ENCODE measurements at regions not wholly inside any gene's neighbourhood (a gene's known extent, or its start where the extent isn't known, plus 50 kb on each side); places are given as distances from the start of the nearest gene placed in this dataset.

- DNase-seq (ENCODE audit: extremely low spot score): no peak
- ChIA-PET POLR2A (no interaction called here), CTCF (no interaction called here)
- TF ChIP-seq CTCF (IDR thresholded peaks at IDR 0.05; ENCODE audit: control extremely low read depth, extremely low read depth, low read depth, missing control alignments): no peak
These were observed 2458.3 kb upstream of the PCDH20 start for GRCh38 chr13:63873936-63874335.

- no peak for DNase-seq (ENCODE audit: extremely low spot score)
- TF ChIP-seq CTCF (IDR thresholded peaks at IDR 0.05; ENCODE audit: control extremely low read depth, extremely low read depth, low read depth, missing control alignments): no peak
- ChIA-PET CTCF (no interaction called here), POLR2A (no interaction called here)
These were observed 2448.7 kb upstream of the PCDH20 start for GRCh38 chr13:63864171-63864902.

GRCh38 chr13:63855457-63856118 is 2439.9 kb upstream of the PCDH20 start:
- DNase-seq (ENCODE audit: extremely low spot score): no peak
- TF ChIP-seq CTCF (IDR thresholded peaks at IDR 0.05; ENCODE audit: control extremely low read depth, extremely low read depth, low read depth, missing control alignments): no peak
- ChIA-PET POLR2A (no interaction called here), CTCF (no interaction called here)

GRCh38 chr13:63853816-63854215 is 2438.2 kb upstream of the PCDH20 start:
- ChIA-PET POLR2A (no interaction called here), CTCF (no interaction called here)
- DNase-seq (ENCODE audit: extremely low spot score): no peak
- TF ChIP-seq CTCF (IDR thresholded peaks at IDR 0.05; ENCODE audit: control extremely low read depth, extremely low read depth, low read depth, missing control alignments): no peak

GRCh38 chr13:63851526-63851925 is 2435.9 kb upstream of the PCDH20 start:
- ChIA-PET POLR2A (no interaction called here), CTCF (interaction anchor here (1.1 kb wide), 1 partner anchor 20 kb away, joined by 3 read pairs; no protein-coding TSS in a partner anchor)
- no peak for DNase-seq (ENCODE audit: extremely low spot score)
- no peak for TF ChIP-seq CTCF (IDR thresholded peaks at IDR 0.05; ENCODE audit: control extremely low read depth, extremely low read depth, low read depth, missing control alignments)

GRCh38 chr13:63843766-63844699 is 2428.4 kb upstream of the PCDH20 start:
- CTCF ChIA-PET: no interaction called here
- POLR2A ChIA-PET: no interaction called here
- no peak for TF ChIP-seq CTCF (IDR thresholded peaks at IDR 0.05; ENCODE audit: control extremely low read depth, extremely low read depth, low read depth, missing control alignments)
- DNase-seq (ENCODE audit: extremely low spot score): no peak
